HCT116 (cell line): ENCODE measurements at regions not wholly inside any gene's neighbourhood (a gene's known extent, or its start where the extent isn't known, plus 50 kb on each side); places are given as distances from the start of the nearest gene placed in this dataset.

Experiments
- ATAC-seq: fragments of 200-7000 bp; cut with Tn5 transposase; 2 replicates; pipeline ENCODE4 v1.9.1; 2020; ENCODE audit warnings: mild to moderate bottlenecking, moderate library complexity
- BruUV-seq: library from RNA; stranded (reverse); fragments of 400-500 nt; replicated peaks from 2 replicates; lab custom pipeline; 2021; lab: Mats Ljungman, UMichigan
- CTCF ChIA-PET: fragments of 300-600 bp; sonication (Branson Sonifier 250); formaldehyde crosslinking; loops from one replicate; lab custom pipeline; 2021; ENCODE audit warnings: antibody characterized with exemption; lab: Charles Lee
- POLR2A ChIA-PET: fragments of 300-600, 350-600 bp; sonication (Branson Sonifier 250); formaldehyde crosslinking; loops from one replicate; lab custom pipeline; 2021; ENCODE audit warnings: antibody characterized with exemption; lab: Charles Lee
- RAD21 ChIA-PET, 2 experiments: fragments of 300-600 bp; sonication (Branson Sonifier 250); formaldehyde crosslinking; loops; one replicate each; lab custom pipeline; 2023; ENCODE audit warnings: low total read pairs in 2 of 2; ENCODE audit not compliant: uncharacterized antibody in 2 of 2, unreplicated experiment in 2 of 2, low non-redundant PET in 1 of 2; lab: Charles Lee
- DNase-seq: peaks from one replicate; pipeline ENCODE4 v3.0.0-alpha.2; 2010; ENCODE audit warnings: low read depth, low spot score
- H2AFZ ChIP-seq: fragments of 200-600 bp; shearing (Covaris generic), sonication (generic); 2 replicates; pipeline ENCODE4 v1.6.1; 2017; ENCODE audit warnings: low read depth, mixed run types, mixed read lengths, antibody characterized with exemption, low read length; ENCODE audit not compliant: poor library complexity, severe bottlenecking
- H3K27ac ChIP-seq: 2 replicates; pipeline ENCODE4 v1.5.1; 2012; ENCODE audit warnings: low read depth, low read length
- H3K27me3 ChIP-seq: fragments of 200-600 bp; sonication (generic); 2 replicates; pipeline ENCODE4 v1.6.1; 2016; ENCODE audit warnings: mixed run types, low read length, mixed read lengths; ENCODE audit not compliant: insufficient read depth
- H3K36me3 ChIP-seq, 2 experiments: fragments of 200-500 bp in 1 of 2; fragments of 200-600 bp in 1 of 2; sonication (Bioruptor generic) in 1 of 2; sonication (generic) in 1 of 2; 2 replicates each; pipeline versions ENCODE4 v1.5.1 to v1.6.1; 2014 to 2016; ENCODE audit warnings: low read length in 2 of 2, inconsistent platforms in 1 of 2, mixed read lengths in 1 of 2, mixed run types in 1 of 2; ENCODE audit not compliant: insufficient read depth in 2 of 2, control insufficient read depth in 1 of 2
- H3K4me1 ChIP-seq, 2 experiments: fragments of 200-600 bp in 1 of 2; sonication (generic) in 1 of 2; 2 replicates each; pipeline versions ENCODE4 v1.5.1 to v1.6.1; 2012 to 2017; ENCODE audit warnings: low read length in 2 of 2, inconsistent platforms in 1 of 2, mild to moderate bottlenecking in 1 of 2, mixed read lengths in 1 of 2, mixed run types in 1 of 2, moderate library complexity in 1 of 2; ENCODE audit not compliant: insufficient read depth in 2 of 2, control insufficient read depth in 1 of 2
- H3K4me2 ChIP-seq: fragments of 200-600 bp; sonication (generic); 2 replicates; pipeline ENCODE4 v1.6.1; 2017; ENCODE audit warnings: mixed run types, low read length, mixed read lengths
- H3K4me3 ChIP-seq, 2 experiments: fragments of 200-600 bp in 1 of 2; sonication (generic) in 1 of 2; replicated peaks in 1 of 2; 2 replicates each; pipeline ENCODE4 v1.5.1; 2011 to 2016; ENCODE audit warnings: low read length in 2 of 2, control low read depth in 1 of 2, low read depth in 1 of 2, mild to moderate bottlenecking in 1 of 2, mixed read lengths in 1 of 2, mixed run types in 1 of 2
- H3K79me2 ChIP-seq: fragments of 200-600 bp; sonication (generic); 2 replicates; pipeline ENCODE4 v1.6.1; 2017; ENCODE audit warnings: mild to moderate bottlenecking, mixed run types, low read length, moderate library complexity, mixed read lengths; ENCODE audit not compliant: insufficient read depth
- H3K9ac ChIP-seq: fragments of 200-600 bp; sonication (generic); 2 replicates; pipeline ENCODE4 v1.6.1; 2016; ENCODE audit warnings: low read length, mixed read lengths
- H3K9me2 ChIP-seq: fragments of 200-600 bp; sonication (generic), shearing (Covaris generic); 2 replicates; pipeline ENCODE4 v1.6.1; 2017; ENCODE audit warnings: mixed run types, mild to moderate bottlenecking, moderate library complexity; ENCODE audit not compliant: insufficient read depth
- H3K9me3 ChIP-seq, 2 experiments: fragments of 200-500 bp in 1 of 2; fragments of 200-600 bp in 1 of 2; sonication (Bioruptor generic) in 1 of 2; sonication (generic) in 1 of 2; 2 replicates each; pipeline ENCODE4 v1.6.1; 2014 to 2017; ENCODE audit warnings: low read length in 2 of 2, mixed read lengths in 2 of 2, inconsistent platforms in 1 of 2, low read depth in 1 of 2, mild to moderate bottlenecking in 1 of 2, mixed run types in 1 of 2, moderate library complexity in 1 of 2; ENCODE audit not compliant: control insufficient read depth in 1 of 2, insufficient read depth in 1 of 2
- H4K20me1 ChIP-seq: fragments of 200-600 bp; sonication (generic), shearing (Covaris generic); 2 replicates; pipeline ENCODE4 v1.6.1; 2017; ENCODE audit warnings: mixed run types, mild to moderate bottlenecking, moderate library complexity; ENCODE audit not compliant: insufficient read depth
- ATF3 ChIP-seq: IDR thresholded peaks from 2 replicates; pipeline ENCODE4 v1.6.1; 2012
- CBX3 ChIP-seq: IDR thresholded peaks from 2 replicates; pipeline ENCODE4 v1.6.1; 2012; ENCODE audit warnings: low read depth
- EGR1 ChIP-seq: IDR thresholded peaks from 2 replicates; pipeline ENCODE4 v1.6.1; 2012; ENCODE audit warnings: low read depth
- ELF1 ChIP-seq: IDR thresholded peaks from 2 replicates; pipeline ENCODE4 v1.6.1; 2012; ENCODE audit warnings: low read depth, borderline replicate concordance
- EZH2phosphoT487 ChIP-seq: fragments of 200-600 bp; IDR thresholded peaks from 2 replicates; pipeline ENCODE4 v1.6.1; 2018; ENCODE audit warnings: antibody characterized with exemption, borderline replicate concordance
- FOSL1 ChIP-seq: IDR thresholded peaks from 2 replicates; pipeline ENCODE4 v1.6.1; 2012; ENCODE audit warnings: low read depth
- JUND ChIP-seq: IDR thresholded peaks from 2 replicates; pipeline ENCODE4 v1.6.1; 2012
- MAX ChIP-seq: IDR thresholded peaks from 2 replicates; pipeline ENCODE4 v1.6.1; 2012
- POLR2A ChIP-seq: IDR thresholded peaks from 2 replicates; pipeline ENCODE4 v1.7.0; 2011; ENCODE audit warnings: borderline replicate concordance; ENCODE audit not compliant: insufficient read depth, insufficient read length; ENCODE audit errors: extremely low read depth
- POLR2AphosphoS5 ChIP-seq: IDR thresholded peaks from 2 replicates; pipeline ENCODE4 v1.6.1; 2011; ENCODE audit warnings: mild to moderate bottlenecking, low read depth, low read length, moderate library complexity
- RAD21 ChIP-seq: IDR thresholded peaks from 2 replicates; pipeline ENCODE4 v1.6.1; 2012; ENCODE audit warnings: low read depth, mild to moderate bottlenecking
- SIN3A ChIP-seq: IDR thresholded peaks from 2 replicates; pipeline ENCODE4 v1.6.1; 2012; ENCODE audit warnings: low read depth
- SP1 ChIP-seq: IDR thresholded peaks from 2 replicates; pipeline ENCODE4 v1.6.1; 2012; ENCODE audit warnings: low read depth
- SRF ChIP-seq: IDR thresholded peaks from 2 replicates; pipeline ENCODE4 v1.6.1; 2012; ENCODE audit warnings: low read depth
- TCF7L2 ChIP-seq: IDR thresholded peaks from 2 replicates; pipeline ENCODE4 v1.7.0; 2011; ENCODE audit warnings: borderline replicate concordance, inconsistent platforms; ENCODE audit not compliant: insufficient read depth, insufficient read length; ENCODE audit errors: extremely low read depth
- YY1 ChIP-seq: IDR thresholded peaks from 2 replicates; pipeline ENCODE4 v1.6.1; 2011; ENCODE audit warnings: low read length, low read depth, moderate library complexity, mild to moderate bottlenecking; ENCODE audit not compliant: insufficient replicate concordance; ENCODE audit errors: extremely low read depth
- ZBTB33 ChIP-seq: IDR thresholded peaks from 2 replicates; pipeline ENCODE4 v1.6.1; 2011; ENCODE audit warnings: mild to moderate bottlenecking, low read length, moderate library complexity; ENCODE audit not compliant: insufficient replicate concordance; ENCODE audit errors: extremely low read depth
- ZFX ChIP-seq: fragments of 450-650 bp; IDR thresholded peaks from 2 replicates; pipeline ENCODE4 v1.6.1; 2017
- ZNF274 ChIP-seq: fragments of 200-500 bp; sonication (Bioruptor generic); IDR thresholded peaks from 2 replicates; pipeline ENCODE4 v1.6.1; 2014; ENCODE audit warnings: mild to moderate bottlenecking, low read depth, low read length, inconsistent platforms
- intact Hi-C: fragments of 100-400 bp; cut with micrococcal nuclease; formaldehyde crosslinking; loops from 2 replicates; pipeline ENCODE4 v1.10.0; 2022

- H2AFZ ChIP-seq: no peak overlapping the region
- no TSS peak for BruUV-seq
- no peak overlapping the region for H3K9ac ChIP-seq
- H3K4me1 ChIP-seq: no peaks in the 10 kb centered on the region
- no peak overlapping the region for H3K4me2 ChIP-seq
- no peak for DNase-seq
- H3K79me2 ChIP-seq: no peaks in the 10 kb centered on the region
- H3K4me3 ChIP-seq: no peak overlapping the region
- H3K9me2 ChIP-seq: no peaks in the 10 kb centered on the region
- intact Hi-C loops: no loop called here
- ChIA-PET RAD21 (no interaction called here), CTCF (no interaction called here), POLR2A (no interaction called here)
- no peaks in the 10 kb centered on the region for H4K20me1 ChIP-seq
- H3K9me3 ChIP-seq: peaks cover 3 to 15% of the 10 kb centered on the region in 2 experiments; a peak in 2 of 4 replicates
- ATAC-seq: no peak
- TF ChIP-seq EZH2phosphoT487 (no peak), MAX (no peak), CBX3 (no peak), EGR1 (no peak), POLR2AphosphoS5 (no peak), SRF (no peak), YY1 (no peak), ATF3 (no peak), JUND (no peak), ZFX (no peak), SP1 (no peak), ZNF274 (no peak), POLR2A (no peak), FOSL1 (no peak), ZBTB33 (no peak), TCF7L2 (no peak), SIN3A (no peak), ELF1 (no peak), RAD21 (no peak)
- no peaks in the 10 kb centered on the region for H3K36me3 ChIP-seq
- H3K27me3 ChIP-seq: no peaks in the 10 kb centered on the region
- H3K27ac ChIP-seq: no peak overlapping the region
Observed at GRCh38 chr5:30874241-30875034, 319.0 kb upstream of the CDH6 start.
